Posterior cingulate gyrus (tissue), 11 donors: ENCODE measurements at regions not wholly inside any gene's neighbourhood (a gene's known extent, or its start where the extent isn't known, plus 50 kb on each side); places are given as distances from the start of the nearest gene placed in this dataset.
"Not testable (repeated sequence)": the region's sequence is repeated elsewhere in the genome, so short reads cannot be mapped to it uniquely, and the experiment has no call there.

Experiments
- DNase-seq, 10 donors: peaks; one replicate each; pipeline versions ENCODE4 v3.0.0 to v3.0.0-alpha.2; 2020 to 2021; ENCODE audit warnings: mixed read lengths in 3 of 10
- intact Hi-C: fragments of 100-400 bp; cut with DNase I; formaldehyde crosslinking; loops from one replicate; pipeline ENCODE4 v1.15.1; 2023

- intact Hi-C loops = no loop called here
- no peak for DNase-seq
Observed at GRCh38 chr12:75747572-75748021, 236.2 kb upstream of the KRR1 start.

DNA sequence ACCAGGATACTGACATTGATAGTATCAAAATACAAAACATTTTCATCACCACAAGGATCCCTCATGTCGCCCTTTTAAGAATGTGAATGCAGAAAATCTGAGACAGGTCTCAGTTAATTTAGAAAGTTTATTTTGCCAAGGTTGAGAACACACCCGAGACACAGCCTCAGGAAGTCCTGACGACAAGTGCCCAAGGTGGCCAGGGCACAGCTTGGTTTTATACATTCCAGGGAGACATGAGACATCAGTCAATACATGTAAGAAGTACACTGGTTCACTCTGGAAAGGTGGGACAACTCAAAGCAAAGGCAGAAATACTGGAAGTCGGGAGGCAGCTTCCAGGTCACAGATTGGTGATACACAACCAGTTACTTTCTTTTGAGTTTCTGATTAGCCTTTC lies 235.2 kb upstream of the KRR1 start:
- intact Hi-C loops = no loop called here
- DNase-seq = no peak

GRCh38 chr12:75744607-75745256 lies 233.3 kb upstream of the KRR1 start:
- DNase-seq = no peak
- intact Hi-C loops = no loop called here

DNA sequence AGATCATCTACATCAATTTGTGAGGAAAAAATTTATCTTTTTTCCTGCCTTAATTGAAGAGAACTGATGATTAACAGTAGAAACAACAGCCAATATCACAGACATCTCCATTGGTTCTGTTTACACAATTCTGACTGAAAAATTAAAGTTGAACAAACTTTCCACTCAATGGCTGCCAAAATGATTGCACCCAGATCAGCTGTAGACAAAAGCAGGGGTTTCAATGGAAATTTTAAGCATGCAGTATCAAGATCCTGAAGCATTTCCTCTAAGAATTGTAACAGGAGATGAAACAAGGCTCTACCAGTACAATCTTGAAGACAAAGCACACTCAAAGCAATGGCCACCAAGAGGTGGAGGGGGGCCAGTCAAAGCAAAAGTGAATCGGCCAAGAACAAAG lies 231.6 kb upstream of the KRR1 start:
- DNase-seq = no peak
- intact Hi-C loops = no loop called here

GRCh38 chr12:75742048-75742447 lies 230.6 kb upstream of the KRR1 start:
- no peak for DNase-seq
- intact Hi-C loops = no loop called here

DNA sequence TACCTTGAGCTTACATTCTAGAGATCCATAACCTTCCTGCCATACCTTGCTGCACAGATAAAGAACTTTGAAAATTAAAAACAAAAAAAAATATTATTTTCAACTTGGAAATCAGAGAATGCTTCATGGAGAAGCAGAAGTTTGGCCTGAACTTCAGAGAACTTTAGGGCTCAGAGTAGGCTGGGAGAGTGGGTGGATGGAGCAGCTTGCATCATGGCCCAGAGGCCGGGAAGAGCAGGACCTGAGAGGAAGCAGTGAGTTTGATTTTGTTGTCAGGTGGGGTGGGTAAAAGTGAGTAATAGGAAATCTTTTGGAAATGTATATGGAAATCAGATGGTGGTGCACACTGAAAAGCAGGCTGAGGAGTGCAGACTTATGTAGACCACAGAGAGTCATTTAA lies 228.5 kb upstream of the KRR1 start:
- intact Hi-C loops = no loop called here
- DNase-seq = no peak

DNA sequence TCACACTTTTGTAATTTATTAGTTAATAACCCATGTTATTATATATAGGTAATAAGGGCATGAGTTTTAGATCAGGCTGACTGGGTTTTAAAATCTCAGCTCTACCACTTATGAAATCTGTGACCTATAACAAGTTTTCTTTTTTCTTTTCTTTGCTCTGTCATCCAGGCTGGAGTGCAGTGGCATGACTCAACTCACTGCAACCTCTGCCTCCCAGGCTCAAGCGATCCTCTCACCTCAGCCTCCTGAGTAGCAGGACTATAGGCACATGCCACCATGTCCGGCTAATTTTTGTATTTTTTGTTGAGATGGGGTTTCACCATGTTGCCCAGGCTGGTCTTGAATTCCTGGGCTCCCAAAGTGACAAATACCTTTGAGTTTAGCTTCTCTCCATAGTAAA lies 227.7 kb upstream of the KRR1 start:
- DNase-seq, intact Hi-C loops: not testable (repeated sequence)

GRCh38 chr12:75738486-75738885 lies 227.1 kb upstream of the KRR1 start:
- intact Hi-C loops = no loop called here
- DNase-seq = no peak

DNA sequence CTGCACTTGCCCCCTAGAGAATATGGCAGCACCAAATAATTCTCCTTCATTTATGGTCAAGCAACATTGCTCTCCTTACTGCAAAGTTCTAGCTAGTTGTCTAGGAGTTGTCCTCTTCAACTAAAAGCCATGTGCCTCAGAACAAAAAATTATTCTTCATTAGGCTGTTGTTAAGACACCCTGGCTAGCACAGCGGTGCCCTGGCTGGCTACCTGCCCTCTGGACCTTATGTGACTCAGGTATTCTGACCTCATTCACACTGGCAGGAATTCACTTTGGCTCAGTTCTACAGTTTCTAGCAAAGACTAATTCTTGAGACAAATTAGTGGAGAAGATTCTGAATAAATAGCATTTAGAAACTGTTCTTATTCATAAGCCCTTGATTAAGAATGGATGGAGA lies 224.4 kb upstream of the KRR1 start:
- intact Hi-C loops = no loop called here
- peak in 3 of 10 donors; percentile 19 to 80 (median 23) for DNase-seq

DNA sequence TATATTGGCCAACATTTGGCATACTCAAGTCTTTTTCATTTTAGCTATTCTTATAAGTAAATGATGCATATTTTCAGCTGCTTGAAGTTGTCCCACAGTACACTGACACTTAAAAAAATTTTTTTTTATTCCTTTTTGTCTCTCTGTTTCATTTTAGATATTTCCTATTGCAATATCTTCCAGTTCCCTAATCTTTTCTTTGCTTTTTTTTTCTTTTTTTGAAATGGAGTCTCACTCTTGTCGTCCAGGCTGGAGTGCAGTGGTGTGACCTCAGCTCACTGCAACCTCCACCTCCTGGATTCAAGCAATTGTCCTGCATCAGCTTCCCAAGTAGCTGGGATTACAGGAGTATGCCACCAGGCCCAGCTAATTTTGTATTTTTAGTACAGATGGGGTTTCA lies 217.4 kb upstream of the KRR1 start:
- no peak for DNase-seq
- intact Hi-C loops = loop anchor here (10.0 kb wide), 2 partner anchors 204 to 296 kb away; no protein-coding TSS in a partner anchor

GRCh38 chr12:75727577-75727976 lies 216.2 kb upstream of the KRR1 start:
- intact Hi-C loops = loop anchor here (10.0 kb wide), 2 partner anchors 203 to 297 kb away; no protein-coding TSS in a partner anchor

GRCh38 chr12:75725521-75726111 lies 214.2 kb upstream of the KRR1 start:
- intact Hi-C loops = loop anchor here (10.0 kb wide), 2 partner anchors 201 to 299 kb away; no protein-coding TSS in a partner anchor
- no peak for DNase-seq

More at GRCh38 chr12:75727577-75727976, 216.2 kb upstream of the KRR1 start:
- no peak for DNase-seq

GRCh38 chr12:75724928-75725312 lies 213.5 kb upstream of the KRR1 start:
- DNase-seq = no peak
- intact Hi-C loops = loop anchor here (10.0 kb wide), 2 partner anchors 200 to 300 kb away; no protein-coding TSS in a partner anchor

DNA sequence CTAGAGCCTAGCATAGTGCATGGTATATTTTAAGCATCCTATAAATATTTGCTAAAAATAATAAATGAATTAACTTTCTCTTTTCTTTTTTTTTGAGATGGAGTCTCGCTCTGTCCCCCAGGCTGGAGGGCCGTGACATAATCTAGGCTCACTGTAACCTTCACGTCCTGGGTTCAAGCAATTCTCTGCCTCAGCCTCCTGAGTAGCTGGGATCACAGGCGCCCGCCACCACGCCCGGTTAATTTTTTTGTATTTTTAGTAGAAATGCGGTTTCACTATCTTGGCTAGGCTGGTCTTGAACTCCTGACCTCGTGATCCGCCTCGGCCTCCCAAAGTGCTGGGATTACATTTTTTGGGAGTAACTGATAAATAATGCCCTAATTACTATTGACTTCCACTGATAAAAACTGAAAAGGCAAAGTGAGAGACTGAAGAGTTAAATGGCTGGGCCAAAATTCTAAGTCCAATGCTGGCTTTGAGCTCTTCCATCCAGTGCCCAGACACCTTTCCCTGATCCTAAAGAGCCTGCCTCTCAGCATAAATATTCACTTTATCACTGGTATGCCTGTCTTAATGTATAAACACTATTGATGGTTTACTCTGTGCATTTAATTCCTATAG lies 213.0 kb upstream of the KRR1 start:
- intact Hi-C loops = loop anchor here (10.0 kb wide), 2 partner anchors 200 to 300 kb away; no protein-coding TSS in a partner anchor

DNA sequence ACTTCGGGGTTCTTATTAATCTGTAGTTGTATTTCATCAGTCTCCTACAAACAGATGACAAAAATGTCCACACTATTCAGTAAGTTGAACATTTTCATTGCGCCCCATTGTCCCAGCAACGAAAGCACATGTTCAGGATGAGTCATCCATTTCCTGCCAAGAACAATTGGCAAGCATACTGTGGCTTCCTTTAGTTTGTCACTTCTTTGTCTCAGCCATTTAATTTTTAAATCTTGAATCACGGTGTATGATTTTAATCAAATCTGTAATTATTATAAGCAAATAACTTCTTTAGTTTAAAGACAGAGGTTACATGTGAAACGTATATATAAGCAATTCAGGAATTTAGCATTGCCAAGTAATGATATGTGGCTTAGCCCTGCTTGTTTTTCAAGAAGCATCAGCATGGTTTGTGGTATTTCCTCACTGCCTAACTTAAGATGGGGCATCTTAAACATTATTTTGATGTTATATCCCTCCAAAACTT lies 211.3 kb upstream of the KRR1 start:
- intact Hi-C loops = loop anchor here (10.0 kb wide), 2 partner anchors 198 to 302 kb away; no protein-coding TSS in a partner anchor
- peak in 6 of 10 donors; percentile 16 to 80 (median 46) for DNase-seq

More for the DNA sequence above, 213.0 kb upstream of the KRR1 start:
- DNase-seq = no peak

GRCh38 chr12:75721796-75722195 lies 210.4 kb upstream of the KRR1 start:
- no peak for DNase-seq
- intact Hi-C loops = loop anchor here (10.0 kb wide), 2 partner anchors 197 to 303 kb away; no protein-coding TSS in a partner anchor

- no peak for DNase-seq
- intact Hi-C loops = loop anchor here (10.0 kb wide), 2 partner anchors 196 to 304 kb away; no protein-coding TSS in a partner anchor
Observed at GRCh38 chr12:75720812-75721641, 209.6 kb upstream of the KRR1 start.

GRCh38 chr12:75717902-75718301 lies 206.5 kb upstream of the KRR1 start:
- no peak for DNase-seq

GRCh38 chr12:75716291-75717025 lies 205.0 kb upstream of the KRR1 start:
- intact Hi-C loops = no loop called here
- no peak for DNase-seq

More at GRCh38 chr12:75717902-75718301, 206.5 kb upstream of the KRR1 start:
- intact Hi-C loops = no loop called here
